ENCODE measurements at regions not wholly inside any gene's neighbourhood (a gene's known extent, or its start where the extent isn't known, plus 50 kb on each side); places are given as distances from the start of the nearest gene placed in this dataset.

DNA sequence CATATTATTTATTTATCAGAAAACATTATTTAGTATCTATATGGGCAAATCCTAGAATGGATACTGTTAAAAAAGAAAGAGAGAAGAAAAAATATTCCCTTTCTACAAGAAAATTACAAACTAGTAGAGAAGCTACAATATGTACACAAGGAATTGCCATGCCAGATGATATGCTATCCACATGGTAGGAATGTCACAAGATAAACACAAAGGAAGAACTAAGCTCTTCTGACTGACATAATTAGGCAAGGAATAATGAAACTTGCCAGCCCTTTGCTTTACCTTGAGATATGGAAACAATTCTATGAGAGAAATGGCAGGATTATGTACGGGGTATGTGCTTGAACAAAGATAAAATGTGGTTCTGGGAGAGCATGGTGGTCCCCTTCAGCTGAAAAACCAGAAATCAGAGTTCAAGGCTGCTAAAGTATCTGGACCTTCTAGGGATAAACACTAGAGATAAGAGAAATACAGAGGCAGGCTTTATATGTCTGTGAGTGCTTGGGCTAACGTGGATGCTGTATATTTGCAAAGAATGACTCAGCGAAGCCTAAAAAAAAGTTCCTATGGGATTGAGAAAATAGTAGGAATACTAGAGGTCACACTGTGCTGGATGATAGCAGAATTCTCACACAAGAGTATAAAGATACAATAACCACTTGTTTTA lies 451.6 kb downstream of the TLE1 start:
- Histone ChIP-seq H4K20me1 (ENCODE audit: insufficient read depth, low read length) (no peaks in the 10 kb centered on the region), H2AFZ (ENCODE audit: low read length) (no peak overlapping the region), H3K4me2 (ENCODE audit: low read depth, low read length) (peak overlapping the region; percentile 46), H3K9ac (ENCODE audit: insufficient read depth, low read depth, low read length) (no peak overlapping the region; the same call in 1 of the 2 replicates), H3K79me2 (ENCODE audit: insufficient read depth, low read length) (no peaks in the 10 kb centered on the region), H3K4me3 (replicated peaks in 1 of 3; ENCODE audit: insufficient read depth in 1 of 3, low read depth in 2 of 3, low read length in 3 of 3) (0 out of 6 replicates have a peak overlapping the region, but pooled peaks of 1 of the 3 experiments have one; percentile 30), H3K4me1 (ENCODE audit: insufficient read depth, low read length) (peaks cover 46% of the 10 kb centered on the region), H3K27me3 (ENCODE audit: control insufficient read depth in 1 of 2, insufficient read depth in 2 of 2, low read length in 2 of 2) (no peaks in the 10 kb centered on the region), H3K36me3 (replicated peaks in 1 of 2; ENCODE audit: control insufficient read depth in 1 of 2, insufficient read depth in 2 of 2, low read length in 2 of 2) (no peaks in the 10 kb centered on the region), H3K9me3 (ENCODE audit: low read length) (no peaks in the 10 kb centered on the region), H3K27ac (ENCODE audit: extremely low read length, insufficient read depth, low read length) (peak overlapping the region; percentile 70)
- FAIRE-seq (peak; percentile 80), DNase-seq (ENCODE audit: low spot score) (peak; percentile 94), ATAC-seq (peak; percentile 99)
- no TSS peak for BruUV-seq (replicated peaks)
- CTCF ChIA-PET (ENCODE audit: low intra/inter-chr PET ratio, low total read pairs): no interaction called here
- intact Hi-C loops (cut with micrococcal nuclease; ENCODE audit: unreplicated experiment): loop anchor here (1.0 to 10.0 kb wide), 3 partner anchors 63 to 452 kb away; partner anchors contain the start of gene TLE1
- 1% methylated on average over 3 of the region's 3 CpGs for WGBS (ENCODE audit: low lambda C conversion rate)
- POLR2A ChIA-PET: interaction anchor here (0.6 kb wide), 1 partner anchor 242 kb away, joined by 3 read pairs; no protein-coding TSS in a partner anchor
- in situ Hi-C loops (cut with HindIII; ENCODE audit: extremely low pct_ligation_motif_present, low pct_unique_long_range_greater_than_20kb): no loop called here
- TF ChIP-seq HES4 (CRISPR knock-in tag; IDR thresholded peaks at IDR 0.05; ENCODE audit: borderline replicate concordance) (no peak), ZNF446 (CRISPR knock-in tag; IDR thresholded peaks at IDR 0.05) (no peak), NFYC (CRISPR knock-in tag; IDR thresholded peaks at IDR 0.05) (no peak), LCORL (IDR thresholded peaks at IDR 0.05) (0 out of 2 replicates have a peak, but pooled peaks have one; percentile 3), LCORL (CRISPR knock-in tag; IDR thresholded peaks at IDR 0.05) (no peak), JUNB (CRISPR knock-in tag; IDR thresholded peaks at IDR 0.05; ENCODE audit: borderline replicate concordance) (peak; percentile 87; the same call in 1 of the 2 replicates), NAIF1 (CRISPR knock-in tag; IDR thresholded peaks at IDR 0.05; ENCODE audit: borderline replicate concordance) (0 out of 2 replicates have a peak, but pooled peaks have one; percentile 23), NFKBIZ (CRISPR knock-in tag; IDR thresholded peaks at IDR 0.05) (0 out of 2 replicates have a peak, but pooled peaks have one; percentile 36), HNRNPUL1 (IDR thresholded peaks at IDR 0.05; ENCODE audit: low read depth, low read length) (no peak), ZNF329 (CRISPR knock-in tag; IDR thresholded peaks at IDR 0.05; ENCODE audit: low read depth) (no peak), NRL (CRISPR knock-in tag; IDR thresholded peaks at IDR 0.05; ENCODE audit: borderline replicate concordance) (no peak), CHD2 (IDR thresholded peaks at IDR 0.05; ENCODE audit: low read depth, low read length) (no peak), RBM22 (optimal IDR thresholded peaks at IDR 0.05; ENCODE audit: low read length) (no peak), HNF4A (CRISPR knock-in tag; IDR thresholded peaks at IDR 0.05) (peak; percentile 76), ZNF232 (CRISPR knock-in tag; IDR thresholded peaks at IDR 0.05; ENCODE audit: borderline replicate concordance) (no peak), ZFP91 (CRISPR knock-in tag; IDR thresholded peaks at IDR 0.05; ENCODE audit: borderline replicate concordance) (no peak), TBX2 (CRISPR knock-in tag; IDR thresholded peaks at IDR 0.05; ENCODE audit: borderline replicate concordance) (peak; percentile 50; the same call in 1 of the 2 replicates), AHDC1 (CRISPR knock-in tag; IDR thresholded peaks at IDR 0.05; ENCODE audit: borderline replicate concordance) (peak; percentile 97; the same call in 1 of the 2 replicates)
